ENCODE measurements at regions not wholly inside any gene's neighbourhood (a gene's known extent, or its start where the extent isn't known, plus 50 kb on each side); places are given as distances from the start of the nearest gene placed in this dataset.
"Not testable (repeated sequence)": the region's sequence is repeated elsewhere in the genome, so short reads cannot be mapped to it uniquely, and the experiment has no call there.

- TF ChIP-seq POLR2AphosphoS5 (IDR thresholded peaks at IDR 0.05; ENCODE audit: insufficient read depth in 1 of 2, low read depth in 1 of 2) (no peak), CTCF (IDR thresholded peaks at IDR 0.05) (no peak), POLR2A (IDR thresholded peaks at IDR 0.05) (no peak)
- H3K27ac ChIP-seq: no peak overlapping the region
- DNase-seq (ENCODE audit: extremely low spot score in 2 of 2): no peak
- H3K4me1 ChIP-seq: no peaks in the 10 kb centered on the region
- H3K36me3 ChIP-seq: no peaks in the 10 kb centered on the region
- intact Hi-C loops (cut with DNase I): no loop called here
- H3K4me3 ChIP-seq: no peak overlapping the region
- no peaks in the 10 kb centered on the region for H3K27me3 ChIP-seq
- no peaks in the 10 kb centered on the region for H3K9me3 ChIP-seq
Measured at GRCh38 chr1:208724079-208724478, 479.9 kb upstream of the PLXNA2 start.

- Histone ChIP-seq H3K4me1 (no peaks in the 10 kb centered on the region), H3K36me3 (no peaks in the 10 kb centered on the region), H3K4me3 (no peak overlapping the region), H3K27ac (no peak overlapping the region), H3K9me3 (no peaks in the 10 kb centered on the region), H3K27me3 (no peaks in the 10 kb centered on the region)
- TF ChIP-seq POLR2A (IDR thresholded peaks at IDR 0.05) (no peak), CTCF (IDR thresholded peaks at IDR 0.05) (no peak), POLR2AphosphoS5 (IDR thresholded peaks at IDR 0.05; ENCODE audit: insufficient read depth in 1 of 2, low read depth in 1 of 2) (no peak)
- intact Hi-C loops (cut with DNase I): no loop called here
- DNase-seq (ENCODE audit: extremely low spot score in 2 of 2): no peak
Measured at GRCh38 chr1:208728815-208729214, 484.6 kb upstream of the PLXNA2 start.

- Histone ChIP-seq H3K4me3 (no peak overlapping the region), H3K27me3 (no peaks in the 10 kb centered on the region), H3K4me1 (no peaks in the 10 kb centered on the region), H3K36me3 (no peaks in the 10 kb centered on the region), H3K9me3 (no peaks in the 10 kb centered on the region), H3K27ac (no peak overlapping the region)
- intact Hi-C loops (cut with DNase I): no loop called here
- DNase-seq (ENCODE audit: extremely low spot score in 2 of 2): no peak
- TF ChIP-seq CTCF (IDR thresholded peaks at IDR 0.05) (no peak), POLR2A (IDR thresholded peaks at IDR 0.05) (no peak), POLR2AphosphoS5 (IDR thresholded peaks at IDR 0.05; ENCODE audit: insufficient read depth in 1 of 2, low read depth in 1 of 2) (no peak)
Measured at GRCh38 chr1:208731981-208732821, 488.0 kb upstream of the PLXNA2 start.

GRCh38 chr1:208737161-208737560 lies 493.0 kb upstream of the PLXNA2 start:
- DNase-seq (ENCODE audit: extremely low spot score in 2 of 2): no peak
- intact Hi-C loops (cut with DNase I): no loop called here
- Histone ChIP-seq H3K27ac (no peak overlapping the region), H3K36me3 (no peaks in the 10 kb centered on the region), H3K4me1 (no peaks in the 10 kb centered on the region), H3K9me3 (no peaks in the 10 kb centered on the region), H3K27me3 (no peaks in the 10 kb centered on the region), H3K4me3 (no peak overlapping the region)
- no peak for TF ChIP-seq POLR2A (IDR thresholded peaks at IDR 0.05)
- no peak for TF ChIP-seq POLR2AphosphoS5 (IDR thresholded peaks at IDR 0.05; ENCODE audit: insufficient read depth in 1 of 2, low read depth in 1 of 2)
- TF ChIP-seq CTCF (IDR thresholded peaks at IDR 0.05): no peak

GRCh38 chr1:208737922-208738321 lies 493.7 kb upstream of the PLXNA2 start:
- intact Hi-C loops (cut with DNase I): no loop called here
- no peak for TF ChIP-seq CTCF (IDR thresholded peaks at IDR 0.05)
- no peak for TF ChIP-seq POLR2AphosphoS5 (IDR thresholded peaks at IDR 0.05; ENCODE audit: insufficient read depth in 1 of 2, low read depth in 1 of 2)
- no peak for TF ChIP-seq POLR2A (IDR thresholded peaks at IDR 0.05)
- Histone ChIP-seq H3K4me3 (no peak overlapping the region), H3K36me3 (no peaks in the 10 kb centered on the region), H3K4me1 (no peaks in the 10 kb centered on the region), H3K27me3 (no peaks in the 10 kb centered on the region), H3K27ac (no peak overlapping the region), H3K9me3 (no peaks in the 10 kb centered on the region)
- no peak for DNase-seq (ENCODE audit: extremely low spot score in 2 of 2)

GRCh38 chr1:208739636-208740035 lies 495.5 kb upstream of the PLXNA2 start:
- H3K36me3 ChIP-seq; H3K27me3 ChIP-seq; H3K4me1 ChIP-seq; H3K9me3 ChIP-seq; H3K4me3 ChIP-seq; DNase-seq (ENCODE audit: extremely low spot score in 2 of 2); H3K27ac ChIP-seq; intact Hi-C loops (cut with DNase I): not testable (repeated sequence)
